ENCODE measurements at regions not wholly inside any gene's neighbourhood (a gene's known extent, or its start where the extent isn't known, plus 50 kb on each side); places are given as distances from the start of the nearest gene placed in this dataset.

- no peak overlapping the region for H2AFZ ChIP-seq (ENCODE audit: low read length)
- ATAC-seq (no peak), DNase-seq (ENCODE audit: low spot score) (no peak), FAIRE-seq (no peak)
- CTCF ChIA-PET (ENCODE audit: low intra/inter-chr PET ratio, low total read pairs) = no interaction called here
- no peaks in the 10 kb centered on the region for H3K79me2 ChIP-seq (ENCODE audit: insufficient read depth, low read length)
- peaks cover 96% of the 10 kb centered on the region for H3K9me3 ChIP-seq (ENCODE audit: low read length)
- no peaks in the 10 kb centered on the region for H3K36me3 ChIP-seq (replicated peaks in 1 of 2; ENCODE audit: control insufficient read depth in 1 of 2, insufficient read depth in 2 of 2, low read length in 2 of 2)
- H3K4me2 ChIP-seq (ENCODE audit: low read depth, low read length) = no peak overlapping the region
- no peak overlapping the region for H3K9ac ChIP-seq (ENCODE audit: insufficient read depth, low read depth, low read length)
- no peak overlapping the region for H3K4me3 ChIP-seq (replicated peaks in 1 of 3; ENCODE audit: insufficient read depth in 1 of 3, low read depth in 2 of 3, low read length in 3 of 3)
- in situ Hi-C loops (cut with HindIII; ENCODE audit: extremely low pct_ligation_motif_present, low pct_unique_long_range_greater_than_20kb) (no loop called here), intact Hi-C loops (cut with micrococcal nuclease; ENCODE audit: unreplicated experiment) (no loop called here)
- TF ChIP-seq SP2 (CRISPR knock-in tag; IDR thresholded peaks at IDR 0.05) (no peak), ZNF740 (CRISPR knock-in tag; IDR thresholded peaks at IDR 0.05) (no peak), TGIF2 (CRISPR knock-in tag; IDR thresholded peaks at IDR 0.05) (no peak), ZHX1 (CRISPR knock-in tag; IDR thresholded peaks at IDR 0.05; ENCODE audit: low read depth) (no peak), KAT8 (CRISPR knock-in tag; IDR thresholded peaks at IDR 0.05) (no peak), ZNF264 (CRISPR knock-in tag; IDR thresholded peaks at IDR 0.05) (no peak), YEATS2 (CRISPR knock-in tag; IDR thresholded peaks at IDR 0.05; ENCODE audit: borderline replicate concordance) (no peak), ZNF773 (CRISPR knock-in tag; IDR thresholded peaks at IDR 0.05; ENCODE audit: borderline replicate concordance) (no peak), ZNF18 (CRISPR knock-in tag; IDR thresholded peaks at IDR 0.05; ENCODE audit: insufficient replicate concordance) (no peak), ZNF747 (CRISPR knock-in tag; IDR thresholded peaks at IDR 0.05; ENCODE audit: borderline replicate concordance) (no peak), TEAD3 (CRISPR knock-in tag; optimal IDR thresholded peaks at IDR 0.05; ENCODE audit: borderline replicate concordance) (no peak), KAT7 (CRISPR knock-in tag; IDR thresholded peaks at IDR 0.05; ENCODE audit: borderline replicate concordance) (no peak), MED8 (CRISPR knock-in tag; IDR thresholded peaks at IDR 0.05; ENCODE audit: insufficient replicate concordance) (no peak), SALL1 (CRISPR knock-in tag; IDR thresholded peaks at IDR 0.05) (no peak), MAFF (IDR thresholded peaks at IDR 0.05; ENCODE audit: low read depth, low read length) (no peak), LCORL (IDR thresholded peaks at IDR 0.05) (no peak), LCORL (CRISPR knock-in tag; IDR thresholded peaks at IDR 0.05) (no peak), MYC (CRISPR knock-in tag; IDR thresholded peaks at IDR 0.05; ENCODE audit: borderline replicate concordance) (no peak), POLR2AphosphoS5 (IDR thresholded peaks at IDR 0.05; ENCODE audit: low read depth, low read length) (no peak), FUBP1 (CRISPR knock-in tag; IDR thresholded peaks at IDR 0.05; ENCODE audit: borderline replicate concordance) (no peak)
- POLR2A ChIA-PET = no interaction called here
- H3K27ac ChIP-seq (ENCODE audit: extremely low read length, insufficient read depth, low read length) = no peak overlapping the region
- H3K4me1 ChIP-seq (ENCODE audit: insufficient read depth, low read length) = no peaks in the 10 kb centered on the region
- H4K20me1 ChIP-seq (ENCODE audit: insufficient read depth, low read length) = no peaks in the 10 kb centered on the region
- H3K27me3 ChIP-seq (ENCODE audit: control insufficient read depth in 1 of 2, insufficient read depth in 2 of 2, low read length in 2 of 2) = no peaks in the 10 kb centered on the region; a peak in 1 of 5 replicates
- BruUV-seq (replicated peaks) = no TSS peak
These were observed 142.1 kb downstream of the TRIB2 start for GRCh38 chr2:12858786-12859185.

Data from HepG2 (cell line).